ENCODE measurements at regions not wholly inside any gene's neighbourhood (a gene's known extent, or its start where the extent isn't known, plus 50 kb on each side); places are given as distances from the start of the nearest gene placed in this dataset.
A peak's percentile ranks its signal among the peaks of the same experiment; 100 is the strongest.
"Not testable (repeated sequence)": the region's sequence is repeated elsewhere in the genome, so short reads cannot be mapped to it uniquely, and the experiment has no call there.

DNA sequence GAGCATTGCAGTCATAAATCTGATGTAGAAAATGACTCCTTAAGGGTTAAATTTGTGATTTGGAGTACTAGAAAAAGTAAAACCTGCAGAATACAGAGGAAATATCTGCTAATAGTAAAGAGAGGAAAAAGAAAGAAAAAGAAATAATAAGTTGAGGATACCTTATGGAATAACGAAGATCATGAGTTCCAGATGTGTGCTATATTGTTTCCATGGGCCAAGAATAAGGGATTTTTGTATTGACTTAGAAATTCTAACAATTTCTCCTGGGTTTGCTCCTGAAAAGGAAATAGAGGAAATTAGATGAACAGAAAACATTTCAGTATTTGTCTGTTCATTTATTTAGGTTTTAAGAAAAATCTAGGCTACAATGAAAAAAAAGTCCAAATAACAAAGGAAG is 115.3 kb downstream of the ALG10B start:
- no peak overlapping the region for H3K27ac ChIP-seq (ENCODE audit: insufficient read depth in 1 of 2, low read depth in 1 of 2, low read length in 2 of 2, poor library complexity in 1 of 2, severe bottlenecking in 2 of 2)
- CTCF ChIA-PET, result no interaction called here

DNA sequence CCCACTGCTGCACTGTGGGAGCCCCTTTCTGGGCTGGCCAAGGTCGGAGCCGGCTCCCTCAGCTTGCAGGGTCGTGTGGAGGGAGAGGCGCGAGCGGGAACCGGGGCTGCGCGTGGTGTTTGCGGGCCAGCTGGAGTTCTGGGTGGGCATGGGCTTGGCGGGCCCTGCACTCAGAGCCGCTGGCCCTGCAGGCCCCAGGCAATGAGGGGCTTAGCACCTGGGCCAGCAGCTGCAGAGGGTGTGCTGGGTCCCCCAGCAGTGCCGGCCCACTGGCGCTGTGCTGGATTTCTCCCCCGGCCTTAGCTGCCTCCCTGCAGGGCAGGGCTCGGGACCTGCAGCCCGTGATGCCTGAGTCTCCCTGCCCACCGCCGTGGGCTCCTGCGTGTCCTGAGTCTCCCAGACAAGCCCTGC is 125.3 kb downstream of the ALG10B start:
- H3K27ac ChIP-seq (ENCODE audit: insufficient read depth in 1 of 2, low read depth in 1 of 2, low read length in 2 of 2, poor library complexity in 1 of 2, severe bottlenecking in 2 of 2); DNase-seq; H3K4me3 ChIP-seq (ENCODE audit: control insufficient read depth in 1 of 7, extremely low read depth in 1 of 7, insufficient read depth in 4 of 7, low read depth in 2 of 7, low read length in 6 of 7); POLR2A ChIA-PET; CTCF ChIA-PET; H3K4me1 ChIP-seq (ENCODE audit: control extremely low read depth in 1 of 4, control insufficient read depth in 4 of 4, insufficient read depth in 4 of 4, low read length in 3 of 4); H3K27me3 ChIP-seq (replicated peaks in 2 of 5; ENCODE audit: control insufficient read depth in 4 of 5, insufficient read depth in 5 of 5, low read length in 4 of 5); H3K9me3 ChIP-seq (ENCODE audit: control extremely low read depth in 1 of 5, control insufficient read depth in 4 of 5, insufficient read depth in 2 of 5, low read depth in 1 of 5, low read length in 4 of 5); H3K36me3 ChIP-seq (ENCODE audit: control insufficient read depth in 4 of 4, insufficient read depth in 4 of 4, low read length in 3 of 4): not testable (repeated sequence)
- 97% methylated on average over 16 of the region's 20 CpGs for WGBS (ENCODE audit: insufficient coverage)

More for the DNA sequence above, 115.3 kb downstream of the ALG10B start:
- no peak for DNase-seq
- peaks cover 0 to under 1% (median 0%) of the 10 kb centered on the region in 4 experiments for H3K4me1 ChIP-seq (ENCODE audit: control extremely low read depth in 1 of 4, control insufficient read depth in 4 of 4, insufficient read depth in 4 of 4, low read length in 3 of 4)
- WGBS (ENCODE audit: insufficient coverage), result 93% methylated on average over 1 of the region's 1 CpG
- no peaks in the 10 kb centered on the region for H3K36me3 ChIP-seq (ENCODE audit: control insufficient read depth in 4 of 4, insufficient read depth in 4 of 4, low read length in 3 of 4)
- no peak overlapping the region for H3K4me3 ChIP-seq (ENCODE audit: control insufficient read depth in 1 of 7, extremely low read depth in 1 of 7, insufficient read depth in 4 of 7, low read depth in 2 of 7, low read length in 6 of 7)
- peaks cover 0 to 2% (median 0%) of the 10 kb centered on the region in 5 experiments for H3K9me3 ChIP-seq (ENCODE audit: control extremely low read depth in 1 of 5, control insufficient read depth in 4 of 5, insufficient read depth in 2 of 5, low read depth in 1 of 5, low read length in 4 of 5)
- no peaks in the 10 kb centered on the region for H3K27me3 ChIP-seq (replicated peaks in 2 of 5; ENCODE audit: control insufficient read depth in 4 of 5, insufficient read depth in 5 of 5, low read length in 4 of 5)
- POLR2A ChIA-PET, result no interaction called here

DNA sequence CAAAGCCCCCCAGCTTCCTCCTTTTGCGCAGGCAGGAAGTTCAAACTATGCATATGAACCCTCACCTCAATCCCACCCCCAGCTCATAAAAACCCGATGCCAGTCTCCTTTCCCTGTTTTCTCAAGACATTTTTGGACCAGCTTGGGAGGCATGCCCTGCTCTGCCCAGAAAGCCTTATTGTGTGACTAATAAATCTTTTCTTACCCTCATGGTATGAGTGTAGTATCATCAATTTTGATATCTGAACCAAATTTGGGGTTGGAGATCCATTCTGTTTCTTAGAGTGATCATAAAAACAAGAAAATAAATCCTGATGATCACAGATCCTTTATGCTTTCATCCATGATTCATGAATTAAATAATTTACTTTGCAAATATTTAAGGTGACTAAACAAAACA is 128.5 kb downstream of the ALG10B start:
- Histone ChIP-seq H3K4me1 (ENCODE audit: control extremely low read depth in 1 of 4, control insufficient read depth in 4 of 4, insufficient read depth in 4 of 4, low read length in 3 of 4) (no peaks in the 10 kb centered on the region), H3K27me3 (replicated peaks in 2 of 5; ENCODE audit: control insufficient read depth in 4 of 5, insufficient read depth in 5 of 5, low read length in 4 of 5) (no peaks in the 10 kb centered on the region), H3K9me3 (ENCODE audit: control extremely low read depth in 1 of 5, control insufficient read depth in 4 of 5, insufficient read depth in 2 of 5, low read depth in 1 of 5, low read length in 4 of 5) (no peaks in the 10 kb centered on the region), H3K27ac (ENCODE audit: insufficient read depth in 1 of 2, low read depth in 1 of 2, low read length in 2 of 2, poor library complexity in 1 of 2, severe bottlenecking in 2 of 2) (no peak overlapping the region), H3K36me3 (ENCODE audit: control insufficient read depth in 4 of 4, insufficient read depth in 4 of 4, low read length in 3 of 4) (no peaks in the 10 kb centered on the region), H3K4me3 (ENCODE audit: control insufficient read depth in 1 of 7, extremely low read depth in 1 of 7, insufficient read depth in 4 of 7, low read depth in 2 of 7, low read length in 6 of 7) (no peak overlapping the region)
- POLR2A ChIA-PET, result no interaction called here
- no peak for DNase-seq
- CTCF ChIA-PET, result no interaction called here
- no CpG with 5 or more reads among the region's 2 CpGs for WGBS (ENCODE audit: insufficient coverage)

DNA sequence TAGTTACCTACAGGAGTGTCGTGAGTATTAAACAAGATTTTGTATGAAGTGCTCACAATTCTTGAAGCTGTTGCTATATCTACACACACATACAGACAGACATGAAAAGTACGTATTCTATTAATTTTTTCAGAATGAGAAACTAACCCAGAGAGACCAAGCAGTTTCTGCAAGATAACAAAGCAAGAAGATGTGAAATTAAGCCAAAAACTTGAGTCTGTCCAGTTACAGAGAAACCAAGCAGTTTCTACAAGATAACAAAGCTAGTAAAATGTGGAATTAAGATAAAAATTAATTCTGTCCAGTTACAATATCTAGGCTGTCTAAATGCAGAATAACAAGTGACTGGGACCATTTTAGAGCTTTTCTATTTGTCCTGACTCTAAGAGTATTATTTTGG is 132.4 kb downstream of the ALG10B start:
- ChIA-PET CTCF (no interaction called here), POLR2A (no interaction called here)
- Histone ChIP-seq H3K9me3 (ENCODE audit: control extremely low read depth in 1 of 5, control insufficient read depth in 4 of 5, insufficient read depth in 2 of 5, low read depth in 1 of 5, low read length in 4 of 5) (no peaks in the 10 kb centered on the region), H3K4me1 (ENCODE audit: control extremely low read depth in 1 of 4, control insufficient read depth in 4 of 4, insufficient read depth in 4 of 4, low read length in 3 of 4) (no peaks in the 10 kb centered on the region), H3K27me3 (replicated peaks in 2 of 5; ENCODE audit: control insufficient read depth in 4 of 5, insufficient read depth in 5 of 5, low read length in 4 of 5) (no peaks in the 10 kb centered on the region), H3K36me3 (ENCODE audit: control insufficient read depth in 4 of 4, insufficient read depth in 4 of 4, low read length in 3 of 4) (no peaks in the 10 kb centered on the region), H3K27ac (ENCODE audit: insufficient read depth in 1 of 2, low read depth in 1 of 2, low read length in 2 of 2, poor library complexity in 1 of 2, severe bottlenecking in 2 of 2) (no peak overlapping the region), H3K4me3 (ENCODE audit: control insufficient read depth in 1 of 7, extremely low read depth in 1 of 7, insufficient read depth in 4 of 7, low read depth in 2 of 7, low read length in 6 of 7) (no peak overlapping the region)
- WGBS (ENCODE audit: insufficient coverage), result 100% methylated on average over 1 of the region's 2 CpGs
- DNase-seq, result peak in 1 of 3 donors; percentile 21

DNA sequence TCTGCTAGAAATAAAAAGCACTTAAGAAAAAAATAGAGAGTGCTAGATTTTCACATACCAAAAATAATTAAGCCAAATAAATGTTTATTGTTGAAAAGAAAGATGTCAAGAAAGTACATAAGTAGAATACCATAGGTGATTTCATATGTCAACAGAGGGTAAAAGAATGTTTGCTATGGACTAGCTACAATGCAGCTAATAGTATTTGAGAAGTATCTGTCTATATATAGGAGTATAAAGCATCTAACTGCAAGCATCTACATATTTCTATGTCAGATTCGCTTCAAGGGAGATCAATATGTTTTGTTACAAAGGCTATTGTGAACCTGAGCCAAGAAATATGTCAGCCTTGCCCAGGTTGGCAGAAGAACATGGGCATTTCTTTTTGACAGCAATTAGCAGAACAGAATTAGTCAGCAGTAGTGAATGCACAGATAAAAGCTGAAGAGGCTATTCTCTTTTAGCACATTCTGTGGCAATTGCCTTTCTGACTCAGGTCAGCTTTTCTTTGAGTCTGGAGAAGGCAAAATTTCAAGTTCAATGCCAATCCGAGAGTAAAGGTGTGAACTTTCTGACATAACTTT is 140.1 kb downstream of the ALG10B start:
- POLR2A ChIA-PET, result no interaction called here
- WGBS (ENCODE audit: insufficient coverage), result 80% methylated on average over 1 of the region's 2 CpGs
- Histone ChIP-seq H3K36me3 (ENCODE audit: control insufficient read depth in 4 of 4, insufficient read depth in 4 of 4, low read length in 3 of 4) (no peaks in the 10 kb centered on the region), H3K27me3 (replicated peaks in 2 of 5; ENCODE audit: control insufficient read depth in 4 of 5, insufficient read depth in 5 of 5, low read length in 4 of 5) (no peaks in the 10 kb centered on the region), H3K9me3 (ENCODE audit: control extremely low read depth in 1 of 5, control insufficient read depth in 4 of 5, insufficient read depth in 2 of 5, low read depth in 1 of 5, low read length in 4 of 5) (no peaks in the 10 kb centered on the region), H3K27ac (ENCODE audit: insufficient read depth in 1 of 2, low read depth in 1 of 2, low read length in 2 of 2, poor library complexity in 1 of 2, severe bottlenecking in 2 of 2) (no peak overlapping the region), H3K4me1 (ENCODE audit: control extremely low read depth in 1 of 4, control insufficient read depth in 4 of 4, insufficient read depth in 4 of 4, low read length in 3 of 4) (no peaks in the 10 kb centered on the region), H3K4me3 (ENCODE audit: control insufficient read depth in 1 of 7, extremely low read depth in 1 of 7, insufficient read depth in 4 of 7, low read depth in 2 of 7, low read length in 6 of 7) (no peak overlapping the region)
- CTCF ChIA-PET, result interaction anchor here (0.5 kb wide), 1 partner anchor 128 kb away, joined by 3 read pairs; no protein-coding TSS in a partner anchor
- no peak for DNase-seq

DNA sequence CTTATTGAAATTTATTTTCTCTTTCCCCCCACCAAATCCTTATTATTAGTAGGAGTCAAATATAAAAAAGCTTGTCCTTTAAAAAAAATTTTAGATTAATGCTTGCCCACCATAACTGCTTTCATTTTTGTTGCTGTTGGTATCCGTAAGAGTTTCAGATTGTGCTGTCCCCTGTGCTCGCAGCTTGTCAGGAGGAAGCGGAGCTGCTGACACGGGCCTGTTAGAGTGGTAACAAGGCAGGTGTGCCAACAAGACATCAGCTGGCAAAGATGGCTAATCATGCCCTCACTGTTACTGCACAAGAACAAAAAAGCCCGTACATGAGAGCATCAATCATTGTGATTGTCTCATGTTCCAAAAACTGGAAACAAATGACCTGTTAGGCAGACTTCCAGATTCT is 148.4 kb downstream of the ALG10B start:
- no peak overlapping the region for H3K4me3 ChIP-seq (ENCODE audit: control insufficient read depth in 1 of 7, extremely low read depth in 1 of 7, insufficient read depth in 4 of 7, low read depth in 2 of 7, low read length in 6 of 7)
- no peak for DNase-seq
- ChIA-PET POLR2A (interaction anchor here (0.6 kb wide), 1 partner anchor 149 kb away, joined by 3 read pairs; no protein-coding TSS in a partner anchor), CTCF (no interaction called here)
- H3K27me3 ChIP-seq (replicated peaks in 2 of 5; ENCODE audit: control insufficient read depth in 4 of 5, insufficient read depth in 5 of 5, low read length in 4 of 5), result no peaks in the 10 kb centered on the region
- no peaks in the 10 kb centered on the region for H3K36me3 ChIP-seq (ENCODE audit: control insufficient read depth in 4 of 4, insufficient read depth in 4 of 4, low read length in 3 of 4)
- no peaks in the 10 kb centered on the region for H3K4me1 ChIP-seq (ENCODE audit: control extremely low read depth in 1 of 4, control insufficient read depth in 4 of 4, insufficient read depth in 4 of 4, low read length in 3 of 4)
- H3K9me3 ChIP-seq (ENCODE audit: control extremely low read depth in 1 of 5, control insufficient read depth in 4 of 5, insufficient read depth in 2 of 5, low read depth in 1 of 5, low read length in 4 of 5), result no peaks in the 10 kb centered on the region
- H3K27ac ChIP-seq (ENCODE audit: insufficient read depth in 1 of 2, low read depth in 1 of 2, low read length in 2 of 2, poor library complexity in 1 of 2, severe bottlenecking in 2 of 2), result no peak overlapping the region
- WGBS (ENCODE audit: insufficient coverage), result 100% methylated on average over 1 of the region's 5 CpGs

DNA sequence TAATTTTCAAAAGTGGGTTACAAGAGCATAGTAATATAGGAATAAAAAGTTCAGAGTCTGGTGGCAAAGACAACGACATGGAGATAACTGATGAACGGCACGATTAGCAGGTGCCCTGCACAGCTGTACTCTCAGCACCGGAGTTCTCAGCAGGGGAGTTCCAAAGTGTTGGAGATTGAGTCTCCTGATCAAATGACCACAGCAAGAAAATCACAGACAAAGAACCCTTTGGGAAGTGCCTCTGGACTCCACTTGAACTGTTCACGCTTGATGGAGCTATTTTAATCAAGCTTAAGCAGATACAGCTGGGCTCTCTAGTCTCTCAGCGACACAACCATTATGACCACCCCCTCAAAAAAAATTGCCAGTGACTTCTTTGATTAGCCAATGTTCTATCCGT is 153.1 kb downstream of the ALG10B start:
- no peak overlapping the region for H3K4me3 ChIP-seq (ENCODE audit: control insufficient read depth in 1 of 7, extremely low read depth in 1 of 7, insufficient read depth in 4 of 7, low read depth in 2 of 7, low read length in 6 of 7)
- no peak for DNase-seq
- 90% methylated on average over 4 of the region's 7 CpGs for WGBS (ENCODE audit: insufficient coverage)
- peaks cover 0 to 6% (median 0%) of the 10 kb centered on the region in 5 experiments for H3K9me3 ChIP-seq (ENCODE audit: control extremely low read depth in 1 of 5, control insufficient read depth in 4 of 5, insufficient read depth in 2 of 5, low read depth in 1 of 5, low read length in 4 of 5)
- CTCF ChIA-PET, result no interaction called here
- no peaks in the 10 kb centered on the region for H3K4me1 ChIP-seq (ENCODE audit: control extremely low read depth in 1 of 4, control insufficient read depth in 4 of 4, insufficient read depth in 4 of 4, low read length in 3 of 4)
- no peaks in the 10 kb centered on the region for H3K27me3 ChIP-seq (replicated peaks in 2 of 5; ENCODE audit: control insufficient read depth in 4 of 5, insufficient read depth in 5 of 5, low read length in 4 of 5)
- H3K36me3 ChIP-seq (ENCODE audit: control insufficient read depth in 4 of 4, insufficient read depth in 4 of 4, low read length in 3 of 4), result no peaks in the 10 kb centered on the region
- H3K27ac ChIP-seq (ENCODE audit: insufficient read depth in 1 of 2, low read depth in 1 of 2, low read length in 2 of 2, poor library complexity in 1 of 2, severe bottlenecking in 2 of 2), result no peak overlapping the region
- POLR2A ChIA-PET, result no interaction called here
